Activated naive CD4-positive, alpha-beta T cell treated with anti-CD3 and anti-CD28 coated beads, Interleukin-2, amount 10 ng/mL, durations not matched to agents 7 days and 5 days (primary cell): ENCODE measurements at regions not wholly inside any gene's neighbourhood (a gene's known extent, or its start where the extent isn't known, plus 50 kb on each side); places are given as distances from the start of the nearest gene placed in this dataset.

ENCODE experiments used
- CTCF ChIA-PET: fragments of 350-600 bp; sonication (Branson Sonifier 250); formaldehyde crosslinking; loops from one replicate; lab custom pipeline; 2021; ENCODE audit warnings: antibody characterized with exemption; lab: Charles Lee
- DNase-seq: peaks from one replicate; pipeline ENCODE4 v3.0.0-alpha.2; 2020
- H3K27ac Mint-ChIP-seq: one replicate; pipeline ENCODE4 v1.8.0; 2021; ENCODE audit warnings: mild to moderate bottlenecking, moderate library complexity, mixed read lengths
- H3K27me3 Mint-ChIP-seq: one replicate; pipeline ENCODE4 v1.8.0; 2021; ENCODE audit warnings: mild to moderate bottlenecking, mixed read lengths
- H3K36me3 Mint-ChIP-seq: one replicate; pipeline ENCODE4 v1.8.0; 2021; ENCODE audit warnings: mixed read lengths
- H3K4me1 Mint-ChIP-seq: one replicate; pipeline ENCODE4 v1.8.0; 2021; ENCODE audit warnings: mixed read lengths
- H3K4me3 Mint-ChIP-seq: one replicate; pipeline ENCODE4 v1.8.0; 2021; ENCODE audit warnings: mild to moderate bottlenecking, moderate library complexity, mixed read lengths
- H3K9me3 Mint-ChIP-seq: one replicate; pipeline ENCODE4 v1.8.0; 2021; ENCODE audit warnings: mixed read lengths

DNA sequence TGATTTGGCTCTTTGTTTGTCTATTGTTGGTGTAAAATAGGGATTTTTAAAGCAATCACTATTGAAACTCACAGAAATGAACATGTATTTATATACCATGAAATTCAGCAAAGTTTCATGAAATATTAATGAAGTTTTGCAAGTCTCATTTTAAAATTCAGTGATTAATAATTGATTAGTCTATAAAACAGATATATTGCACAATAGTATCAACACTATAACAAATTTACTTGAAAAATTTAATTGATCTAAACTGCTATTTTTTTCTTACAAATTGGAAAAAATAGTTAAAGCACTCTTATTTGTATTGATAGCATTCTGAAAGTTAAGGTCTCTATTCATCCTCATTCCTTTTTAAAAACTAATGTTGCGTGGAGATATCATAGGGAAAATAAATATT, 121.0 kb upstream of the PCDH9 start:
- H3K9me3 Mint-ChIP-seq: no peaks in the 10 kb centered on the region
- no peak overlapping the region for H3K27ac Mint-ChIP-seq
- no peaks in the 10 kb centered on the region for H3K4me1 Mint-ChIP-seq
- no peak for DNase-seq
- CTCF ChIA-PET: no interaction called here
- H3K27me3 Mint-ChIP-seq: no peaks in the 10 kb centered on the region
- no peaks in the 10 kb centered on the region for H3K36me3 Mint-ChIP-seq
- no peak overlapping the region for H3K4me3 Mint-ChIP-seq

DNA sequence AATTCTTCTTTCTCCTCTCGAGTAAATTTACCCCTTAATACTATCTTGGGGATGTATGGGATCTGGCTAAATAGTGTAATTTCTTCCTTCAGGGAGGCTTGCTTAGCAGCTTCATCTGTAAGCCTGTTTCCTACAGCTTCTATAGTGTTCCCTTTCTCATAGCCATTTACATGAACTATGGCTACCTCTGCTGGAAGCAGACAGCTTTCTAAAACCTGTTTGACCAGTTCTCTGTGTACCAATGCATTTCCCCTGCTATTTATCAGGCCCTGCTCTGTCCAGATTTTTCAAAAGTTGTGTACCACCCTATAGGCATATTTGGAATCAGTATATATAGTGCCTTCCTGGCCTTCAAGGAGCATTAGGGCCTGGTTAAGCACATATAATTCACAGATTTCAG, 113.6 kb upstream of the PCDH9 start:
- no peak for DNase-seq
- Mint-ChIP-seq H3K4me3 (no peak overlapping the region), H3K4me1 (no peaks in the 10 kb centered on the region), H3K36me3 (no peaks in the 10 kb centered on the region), H3K27me3 (no peaks in the 10 kb centered on the region), H3K9me3 (peaks cover 6% of the 10 kb centered on the region), H3K27ac (no peak overlapping the region)
- CTCF ChIA-PET: no interaction called here

GRCh38 chr13:67341406-67341805, 111.3 kb upstream of the PCDH9 start:
- H3K36me3 Mint-ChIP-seq: no peaks in the 10 kb centered on the region
- peaks cover 11% of the 10 kb centered on the region for H3K9me3 Mint-ChIP-seq

GRCh38 chr13:67330149-67330548, 100.0 kb upstream of the PCDH9 start:
- Mint-ChIP-seq H3K9me3 (no peaks in the 10 kb centered on the region), H3K4me1 (no peaks in the 10 kb centered on the region), H3K27ac (no peak overlapping the region), H3K36me3 (no peaks in the 10 kb centered on the region), H3K27me3 (no peaks in the 10 kb centered on the region), H3K4me3 (no peak overlapping the region)
- DNase-seq: no peak
- CTCF ChIA-PET: no interaction called here

More at GRCh38 chr13:67341406-67341805, 111.3 kb upstream of the PCDH9 start:
- CTCF ChIA-PET: no interaction called here
- Mint-ChIP-seq H3K27ac (no peak overlapping the region), H3K27me3 (no peaks in the 10 kb centered on the region), H3K4me1 (no peaks in the 10 kb centered on the region), H3K4me3 (no peak overlapping the region)
- no peak for DNase-seq

DNA sequence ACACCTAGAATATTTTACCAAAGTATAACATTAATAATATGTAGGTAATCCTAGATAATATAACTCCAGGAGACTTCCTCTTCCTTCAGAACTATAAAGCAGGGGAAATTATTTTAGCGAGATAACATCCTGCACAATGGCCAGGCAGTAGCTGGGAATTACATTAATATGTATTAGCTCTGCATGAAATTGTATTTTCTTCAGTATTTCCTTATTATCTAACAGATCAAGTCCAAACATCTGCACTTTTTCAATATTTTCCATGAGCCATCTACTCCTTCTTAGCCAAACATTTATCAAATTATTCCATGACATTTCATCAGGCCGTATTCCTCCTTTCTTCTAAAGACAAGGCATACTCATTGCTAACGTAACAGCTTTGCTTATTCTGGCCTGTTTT, 98.8 kb upstream of the PCDH9 start:
- no peaks in the 10 kb centered on the region for H3K4me1 Mint-ChIP-seq
- no peaks in the 10 kb centered on the region for H3K27me3 Mint-ChIP-seq
- DNase-seq: no peak
- H3K9me3 Mint-ChIP-seq: no peaks in the 10 kb centered on the region
- H3K4me3 Mint-ChIP-seq: no peak overlapping the region
- H3K36me3 Mint-ChIP-seq: no peaks in the 10 kb centered on the region
- no peak overlapping the region for H3K27ac Mint-ChIP-seq
- CTCF ChIA-PET: interaction anchor here (0.9 kb wide), 1 partner anchor 177 kb away, joined by 3 read pairs; no protein-coding TSS in a partner anchor

DNA sequence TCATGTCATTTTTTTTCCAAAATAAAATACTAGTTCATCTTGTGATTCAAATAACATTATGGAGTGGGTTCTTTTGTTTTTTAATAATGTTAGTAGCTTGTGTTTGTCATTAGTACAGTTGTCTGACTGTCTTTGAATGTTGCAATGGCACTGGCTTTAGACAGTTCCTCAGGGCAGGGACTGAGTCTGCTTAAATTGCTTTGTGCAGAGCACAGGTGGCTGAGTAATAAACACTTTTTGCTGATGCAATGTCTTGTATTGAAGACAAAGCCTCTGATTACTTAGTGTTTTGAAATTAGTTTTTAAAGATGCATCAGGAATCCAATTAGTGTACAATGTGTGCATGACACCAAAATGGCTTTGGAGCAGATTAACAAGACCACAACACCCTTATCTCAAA, 88.7 kb upstream of the PCDH9 start:
- H3K27me3 Mint-ChIP-seq: no peaks in the 10 kb centered on the region
- H3K4me1 Mint-ChIP-seq: no peaks in the 10 kb centered on the region
- H3K9me3 Mint-ChIP-seq: no peaks in the 10 kb centered on the region
- no peaks in the 10 kb centered on the region for H3K36me3 Mint-ChIP-seq
- CTCF ChIA-PET: no interaction called here
- no peak overlapping the region for H3K27ac Mint-ChIP-seq
- DNase-seq: no peak
- no peak overlapping the region for H3K4me3 Mint-ChIP-seq

DNA sequence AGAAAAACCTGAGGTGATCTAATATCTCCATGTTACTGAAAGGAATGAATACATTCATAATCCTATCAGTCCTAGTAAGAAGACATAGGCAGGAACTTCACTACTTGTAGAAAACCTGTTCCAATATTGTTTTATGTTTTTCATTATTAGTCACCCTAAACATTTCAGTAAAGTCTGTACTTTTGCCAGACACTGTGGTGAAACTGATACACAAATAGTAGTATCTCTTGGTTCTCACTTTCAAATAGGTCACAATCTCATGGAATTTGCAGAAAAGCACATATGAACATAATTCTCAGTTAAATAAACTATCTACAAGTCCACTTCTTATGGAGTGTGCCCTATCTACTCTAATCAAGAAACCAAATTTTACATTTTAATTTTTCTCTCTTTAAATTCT, 88.3 kb upstream of the PCDH9 start:
- Mint-ChIP-seq H3K27me3 (no peaks in the 10 kb centered on the region), H3K4me3 (no peak overlapping the region), H3K27ac (no peak overlapping the region), H3K9me3 (no peaks in the 10 kb centered on the region), H3K4me1 (no peaks in the 10 kb centered on the region), H3K36me3 (no peaks in the 10 kb centered on the region)
- CTCF ChIA-PET: no interaction called here
- no peak for DNase-seq

GRCh38 chr13:67314405-67314804, 84.3 kb upstream of the PCDH9 start:
- Mint-ChIP-seq H3K27ac (no peak overlapping the region), H3K9me3 (no peaks in the 10 kb centered on the region), H3K4me3 (no peak overlapping the region), H3K4me1 (no peaks in the 10 kb centered on the region), H3K27me3 (no peaks in the 10 kb centered on the region), H3K36me3 (no peaks in the 10 kb centered on the region)
- DNase-seq: no peak
- CTCF ChIA-PET: no interaction called here

DNA sequence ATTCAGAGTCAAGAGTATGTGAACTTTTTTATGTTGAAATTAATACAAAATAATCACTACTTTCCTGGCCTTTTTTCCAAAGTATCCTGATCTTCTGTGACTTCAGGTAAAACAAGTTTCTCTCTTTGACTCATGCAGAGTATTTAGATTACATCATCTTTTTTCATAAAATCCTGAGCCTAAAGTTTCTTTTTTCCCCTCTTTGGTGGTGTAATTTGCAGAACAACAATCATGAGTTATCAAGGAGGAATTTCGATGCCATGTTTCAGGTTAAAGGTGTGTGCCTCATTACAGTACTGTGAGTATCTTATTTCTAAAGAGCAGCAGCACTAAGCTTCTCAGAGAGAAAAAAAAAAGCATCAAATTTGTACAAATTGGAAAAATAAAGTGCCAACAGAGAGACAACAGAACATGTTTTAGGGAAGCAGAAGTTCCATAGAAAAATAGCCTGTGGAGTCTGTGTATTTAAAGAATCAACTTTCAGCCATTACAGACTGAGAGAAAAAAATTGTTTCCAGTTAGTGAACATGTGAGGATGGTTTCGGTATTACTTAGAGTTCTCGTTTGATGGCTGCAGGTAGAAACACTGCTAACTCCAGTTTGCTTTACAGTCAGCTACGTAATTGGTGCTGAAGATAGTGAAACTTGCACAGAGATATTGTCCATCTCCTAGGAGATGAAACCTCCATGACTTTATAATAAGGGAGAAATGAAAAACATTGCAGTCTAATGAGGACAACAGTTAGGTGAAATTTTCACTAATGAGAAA, 78.1 kb upstream of the PCDH9 start:
- Mint-ChIP-seq H3K27me3 (no peaks in the 10 kb centered on the region), H3K27ac (no peak overlapping the region), H3K36me3 (no peaks in the 10 kb centered on the region), H3K4me3 (no peak overlapping the region), H3K9me3 (no peaks in the 10 kb centered on the region), H3K4me1 (no peaks in the 10 kb centered on the region)
- CTCF ChIA-PET: no interaction called here
- DNase-seq: no peak

- no peak overlapping the region for H3K27ac Mint-ChIP-seq
- H3K36me3 Mint-ChIP-seq: no peaks in the 10 kb centered on the region
- CTCF ChIA-PET: no interaction called here
- no peak for DNase-seq
- no peak overlapping the region for H3K4me3 Mint-ChIP-seq
- H3K9me3 Mint-ChIP-seq: no peaks in the 10 kb centered on the region
- no peaks in the 10 kb centered on the region for H3K4me1 Mint-ChIP-seq
- H3K27me3 Mint-ChIP-seq: no peaks in the 10 kb centered on the region
These were observed 76.6 kb upstream of the PCDH9 start for GRCh38 chr13:67306742-67307141.

DNA sequence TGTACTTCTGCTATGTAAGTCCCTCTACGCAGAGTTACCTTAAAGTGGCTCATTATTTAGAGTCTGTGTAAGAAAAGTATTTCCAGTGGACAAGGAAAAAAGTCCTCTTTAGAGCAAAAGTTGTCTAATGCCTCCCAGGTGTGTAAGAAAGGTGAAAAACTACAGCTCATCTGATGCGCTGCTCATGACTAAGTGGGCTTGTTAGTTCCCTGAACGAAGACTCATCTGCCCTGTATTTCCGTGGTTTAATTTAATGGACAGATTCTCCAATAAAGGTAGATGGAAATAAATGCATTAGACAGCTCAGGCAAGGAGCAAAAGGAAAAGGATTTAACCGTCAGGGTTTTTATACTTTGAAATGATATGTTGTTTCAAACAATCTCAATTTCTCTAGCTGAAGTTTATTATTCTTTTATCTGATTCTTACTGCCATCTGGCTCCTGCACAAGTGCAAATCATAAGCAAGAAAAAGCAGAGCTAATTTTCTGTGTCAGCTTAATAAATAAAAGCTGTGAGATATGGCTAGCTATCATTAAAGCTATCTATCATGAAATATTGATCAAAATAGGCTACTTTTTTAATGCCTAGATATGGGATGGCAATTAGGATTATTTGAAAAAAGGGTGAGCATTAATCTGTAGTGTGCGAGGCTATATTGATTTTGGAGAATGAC, 73.7 kb upstream of the PCDH9 start:
- Mint-ChIP-seq H3K4me1 (no peaks in the 10 kb centered on the region), H3K9me3 (no peaks in the 10 kb centered on the region), H3K27ac (no peak overlapping the region), H3K27me3 (no peaks in the 10 kb centered on the region), H3K36me3 (no peaks in the 10 kb centered on the region), H3K4me3 (no peak overlapping the region)
- CTCF ChIA-PET: no interaction called here
- no peak for DNase-seq

GRCh38 chr13:67299751-67300150, 69.6 kb upstream of the PCDH9 start:
- no peak for DNase-seq
- no peaks in the 10 kb centered on the region for H3K4me1 Mint-ChIP-seq

DNA sequence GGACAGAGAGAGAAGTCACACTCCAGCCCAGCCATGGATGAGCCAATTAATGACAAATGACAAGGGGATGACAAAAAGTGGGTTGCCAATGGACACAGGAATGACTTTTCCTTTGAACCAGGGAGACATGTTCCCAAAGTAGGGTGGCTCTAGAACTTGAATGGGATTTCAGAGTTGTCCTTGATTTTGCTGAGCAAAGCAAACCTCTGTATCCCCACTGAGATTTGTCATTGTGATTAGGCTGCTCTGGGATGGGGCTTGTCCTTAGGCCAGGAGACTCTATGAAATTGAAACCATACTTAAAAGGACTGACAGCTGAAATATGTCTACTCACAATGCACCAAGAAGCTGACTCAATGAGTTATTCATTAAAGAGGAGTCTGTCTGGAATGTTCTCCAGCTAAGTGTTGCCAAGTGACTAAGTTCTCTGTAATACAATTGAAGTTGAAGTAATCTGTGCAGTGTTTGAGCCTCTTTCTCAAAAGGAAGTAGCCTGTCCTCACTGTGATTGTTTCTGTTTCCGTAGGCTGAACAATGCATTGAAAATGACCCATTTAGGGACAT, 69.0 kb upstream of the PCDH9 start:
- Mint-ChIP-seq H3K9me3 (no peaks in the 10 kb centered on the region), H3K4me1 (no peaks in the 10 kb centered on the region), H3K27ac (no peak overlapping the region), H3K4me3 (no peak overlapping the region), H3K27me3 (no peaks in the 10 kb centered on the region), H3K36me3 (no peaks in the 10 kb centered on the region)
- no peak for DNase-seq
- CTCF ChIA-PET: no interaction called here

More at GRCh38 chr13:67299751-67300150, 69.6 kb upstream of the PCDH9 start:
- Mint-ChIP-seq H3K4me3 (no peak overlapping the region), H3K9me3 (no peaks in the 10 kb centered on the region), H3K27ac (no peak overlapping the region), H3K27me3 (no peaks in the 10 kb centered on the region), H3K36me3 (no peaks in the 10 kb centered on the region)
- CTCF ChIA-PET: no interaction called here

DNA sequence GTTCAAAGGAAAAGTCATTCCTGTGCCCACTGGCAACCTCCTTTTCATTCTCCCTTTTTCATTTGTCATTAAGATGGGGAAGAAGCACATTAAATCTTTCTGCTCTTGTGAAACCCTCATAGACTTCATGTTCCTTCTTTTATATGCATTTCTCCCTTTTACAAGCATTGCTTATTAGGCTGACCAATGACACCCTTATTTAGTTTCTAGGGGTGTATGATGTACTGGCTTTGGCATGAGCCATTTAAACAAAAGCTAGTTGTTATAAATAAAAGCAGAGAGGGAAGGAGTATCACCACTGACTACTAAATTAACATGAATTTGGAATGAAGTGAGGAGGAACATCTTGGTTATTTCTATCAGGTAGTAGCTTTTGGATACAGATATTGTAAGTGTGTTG, 68.2 kb upstream of the PCDH9 start:
- no peak overlapping the region for H3K27ac Mint-ChIP-seq
- H3K9me3 Mint-ChIP-seq: no peaks in the 10 kb centered on the region
- H3K4me3 Mint-ChIP-seq: no peak overlapping the region
- CTCF ChIA-PET: no interaction called here
- DNase-seq: no peak
- no peaks in the 10 kb centered on the region for H3K27me3 Mint-ChIP-seq
- H3K36me3 Mint-ChIP-seq: no peaks in the 10 kb centered on the region
- no peaks in the 10 kb centered on the region for H3K4me1 Mint-ChIP-seq

- no peaks in the 10 kb centered on the region for H3K9me3 Mint-ChIP-seq
- no peak for DNase-seq
- no peak overlapping the region for H3K4me3 Mint-ChIP-seq
- no peak overlapping the region for H3K27ac Mint-ChIP-seq
- CTCF ChIA-PET: no interaction called here
- no peaks in the 10 kb centered on the region for H3K27me3 Mint-ChIP-seq
- no peaks in the 10 kb centered on the region for H3K36me3 Mint-ChIP-seq
- no peaks in the 10 kb centered on the region for H3K4me1 Mint-ChIP-seq
These were observed 66.4 kb upstream of the PCDH9 start for GRCh38 chr13:67296511-67296910.
